ENCODE measurements at regions not wholly inside any gene's neighbourhood (a gene's known extent, or its start where the extent isn't known, plus 50 kb on each side); places are given as distances from the start of the nearest gene placed in this dataset.
A peak's percentile ranks its signal among the peaks of the same experiment; 100 is the strongest.

DNA sequence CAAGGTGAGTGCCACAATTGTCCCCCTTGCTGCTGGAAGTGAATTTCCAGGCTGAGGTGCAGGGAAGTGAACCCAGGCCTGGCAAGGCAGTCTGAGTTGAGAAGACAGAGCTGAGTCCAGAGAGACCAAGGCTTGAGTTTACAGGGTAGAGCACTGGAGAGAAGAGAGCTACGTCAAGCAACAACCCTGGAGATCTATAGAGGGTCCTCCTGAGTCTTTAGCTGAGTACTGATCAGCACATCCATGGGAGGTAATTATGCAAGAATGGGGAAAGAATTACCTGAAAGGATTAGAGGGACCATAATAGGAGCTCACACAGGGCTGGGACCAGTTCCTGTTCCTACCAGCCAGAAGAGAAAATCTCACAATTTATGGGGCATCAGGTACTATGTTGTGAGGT lies 190.7 kb downstream of the NEDD1 start:
- no peak for DNase-seq

- DNase-seq = no peak
Observed at GRCh38 chr12:97109441-97109840, 202.4 kb downstream of the NEDD1 start.

GRCh38 chr12:97112136-97112535 lies 205.1 kb downstream of the NEDD1 start:
- no peak for DNase-seq

DNA sequence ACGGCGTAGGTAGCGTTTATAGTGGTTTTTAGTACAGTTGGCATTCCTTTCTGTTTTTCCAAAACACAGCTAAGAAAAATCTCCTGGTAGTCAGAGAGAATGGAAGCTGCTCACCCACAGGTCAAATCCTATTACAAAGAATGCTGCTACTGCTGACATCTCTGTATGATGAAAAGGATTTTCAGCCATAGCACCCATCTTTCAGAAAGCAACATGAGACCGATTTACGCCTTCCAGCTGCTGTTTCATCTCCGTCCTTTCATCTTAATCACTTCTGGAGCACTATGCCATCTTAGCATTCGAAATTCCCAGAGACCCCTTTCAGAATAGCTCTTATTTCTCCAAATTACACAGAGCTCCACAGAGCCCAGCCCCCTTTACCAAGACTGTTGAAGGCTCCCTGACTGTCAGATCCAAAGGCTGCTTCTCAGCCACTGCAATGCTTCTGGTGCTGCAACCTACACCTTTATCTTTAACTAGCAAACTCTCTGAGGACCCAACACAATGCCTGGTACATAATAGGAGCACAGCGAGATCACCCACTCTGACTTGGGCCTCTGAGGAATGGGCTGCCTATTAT lies 211.8 kb downstream of the NEDD1 start:
- no peak for DNase-seq

DNA sequence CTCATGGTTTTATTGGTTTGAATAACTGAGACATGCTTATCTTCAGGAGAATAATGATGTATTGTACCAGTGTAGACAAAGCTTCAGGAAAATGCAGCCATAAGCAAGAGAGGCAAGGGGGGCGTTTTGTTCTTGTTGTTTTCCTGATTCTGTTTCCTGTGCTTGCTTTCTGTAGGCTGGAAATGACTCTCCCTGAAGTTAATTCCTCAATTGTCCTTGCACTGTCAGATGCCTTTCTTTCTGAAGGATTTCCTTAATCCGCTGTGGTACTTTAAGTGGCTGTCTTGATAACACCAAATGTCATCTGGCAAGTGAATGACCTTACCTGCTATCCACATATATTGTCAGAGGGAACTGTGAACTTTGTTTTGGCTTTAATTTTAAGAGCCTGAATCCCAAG lies 220.0 kb downstream of the NEDD1 start:
- no peak for DNase-seq

- no peak for DNase-seq
Observed at GRCh38 chr12:97131220-97131981, 224.3 kb downstream of the NEDD1 start.

- DNase-seq = no peak
Observed at GRCh38 chr12:97132270-97132669, 225.2 kb downstream of the NEDD1 start.

DNA sequence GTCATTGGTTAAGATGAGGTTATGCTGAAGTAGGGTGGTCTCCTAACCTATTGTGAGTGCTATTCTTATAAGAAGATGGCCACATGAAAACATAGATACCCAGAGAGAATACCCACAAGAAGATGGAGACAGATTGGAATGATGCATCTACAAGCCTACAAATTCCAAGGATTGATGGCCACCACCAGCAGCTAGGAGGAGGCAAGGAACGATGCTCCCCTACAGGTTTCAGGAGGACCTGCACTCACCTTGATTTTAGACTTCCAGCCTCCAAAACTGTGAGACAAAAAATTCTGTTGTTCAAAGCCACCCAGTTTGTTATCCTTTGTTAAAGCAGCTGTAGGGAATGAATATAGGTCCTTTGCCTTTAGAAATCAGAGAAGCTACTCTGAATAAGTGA lies 227.4 kb downstream of the NEDD1 start:
- DNase-seq = no peak

- DNase-seq = no peak
Observed at GRCh38 chr12:97140355-97140754, 233.3 kb downstream of the NEDD1 start.

- DNase-seq = no peak
Observed at GRCh38 chr12:97142737-97143410, 235.8 kb downstream of the NEDD1 start.

- DNase-seq = peak in 4 of 5 donors; percentile 7 to 39 (median 15)
Observed at GRCh38 chr12:97148941-97149559, 242.0 kb downstream of the NEDD1 start.

GRCh38 chr12:97151481-97151880 lies 244.4 kb downstream of the NEDD1 start:
- DNase-seq = no peak

GRCh38 chr12:97159377-97159776 lies 252.3 kb downstream of the NEDD1 start:
- DNase-seq = no peak

- no peak for DNase-seq
Observed at GRCh38 chr12:97160277-97160676, 253.2 kb downstream of the NEDD1 start.

- no peak for DNase-seq
Observed at GRCh38 chr12:97162173-97162572, 255.1 kb downstream of the NEDD1 start.

- no peak for DNase-seq
Observed at GRCh38 chr12:97164936-97165335, 257.9 kb downstream of the NEDD1 start.

DNA sequence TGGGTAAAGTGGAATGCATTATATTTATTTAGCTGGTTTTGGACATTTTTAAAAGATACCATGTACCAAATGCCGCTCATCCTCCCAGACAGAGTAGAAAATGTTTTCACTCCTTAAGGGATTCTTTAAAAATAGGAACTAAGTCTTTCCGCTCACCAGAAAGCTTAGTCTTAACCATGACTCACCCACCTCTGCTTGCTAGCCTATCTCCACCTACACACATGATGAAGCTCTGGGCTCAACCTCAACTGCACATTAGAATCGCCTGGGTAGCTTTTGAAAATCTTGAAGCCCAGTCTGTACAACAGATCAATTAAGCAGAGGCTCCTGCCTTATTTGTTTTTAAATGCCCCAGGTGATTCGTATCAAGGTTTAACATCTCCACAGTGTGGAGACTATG lies 260.5 kb downstream of the NEDD1 start:
- DNase-seq = no peak

- DNase-seq = no peak
Observed at GRCh38 chr12:97168804-97169203, 261.7 kb downstream of the NEDD1 start.

DNA sequence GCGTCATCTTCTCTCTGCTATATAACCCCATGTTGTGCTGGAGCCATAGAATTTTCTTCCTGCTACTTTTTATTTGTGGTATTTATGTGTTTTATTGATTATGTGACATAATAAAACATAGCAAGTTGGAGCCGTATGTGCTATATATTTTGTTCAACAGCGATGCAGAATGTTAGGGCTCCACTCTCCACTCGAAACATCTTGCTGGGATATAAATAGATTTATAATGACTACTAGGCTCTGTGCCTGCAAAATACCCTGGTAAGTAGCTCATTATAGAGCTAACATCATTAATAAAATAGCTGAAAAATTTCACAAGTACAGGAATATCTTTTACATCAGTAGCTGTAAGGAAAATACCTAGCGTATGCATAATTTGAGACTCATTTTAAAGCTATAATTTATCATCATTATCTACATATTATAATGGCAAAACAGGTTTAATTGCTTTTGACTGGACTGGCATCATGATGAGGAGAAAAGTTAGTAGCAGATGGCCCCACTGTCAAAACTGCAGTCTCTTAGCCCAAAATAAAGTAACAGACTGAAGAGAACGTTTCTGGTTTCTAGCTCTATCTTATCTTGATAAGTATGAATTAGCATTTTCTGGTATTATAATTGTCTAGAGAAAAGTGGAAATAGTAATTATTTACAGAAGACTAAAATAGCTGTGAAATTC lies 263.0 kb downstream of the NEDD1 start:
- no peak for DNase-seq

DNA sequence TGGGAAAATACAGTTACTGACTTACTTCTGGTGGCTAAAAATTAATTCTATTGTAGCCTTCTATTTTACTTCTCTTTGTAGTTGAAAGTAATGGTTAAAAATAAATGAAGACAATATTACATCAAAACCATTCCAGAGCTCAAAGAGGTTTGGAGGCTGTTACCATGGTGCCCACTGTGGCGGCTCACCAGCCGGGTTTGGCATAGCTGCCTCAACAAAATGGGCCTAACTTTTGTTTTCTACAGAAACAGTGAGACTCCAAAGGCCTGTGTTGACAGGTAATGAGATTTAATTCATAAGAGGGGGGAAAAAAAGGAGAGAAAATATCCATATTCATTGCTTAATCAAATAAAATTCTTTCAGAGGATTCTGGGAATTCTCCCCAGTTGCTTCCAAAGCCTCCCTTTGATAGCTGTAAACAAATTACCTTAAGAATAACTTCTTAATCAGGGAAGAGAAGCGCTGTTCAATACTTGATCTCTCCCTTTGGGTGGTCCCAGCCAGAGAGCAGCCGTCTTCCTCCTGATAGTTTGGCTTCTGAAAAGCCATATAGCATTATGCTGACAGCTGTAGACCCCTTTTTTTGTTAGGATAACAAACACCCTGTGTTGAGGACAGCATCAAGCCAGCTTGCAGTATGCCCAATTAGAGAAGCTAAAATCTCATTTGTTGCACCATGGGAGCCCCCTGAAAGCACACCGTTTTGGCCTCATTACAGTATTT lies 266.8 kb downstream of the NEDD1 start:
- DNase-seq = no peak

- no peak for DNase-seq
Observed at GRCh38 chr12:97177481-97177880, 270.4 kb downstream of the NEDD1 start.

GRCh38 chr12:97181571-97182265 lies 274.7 kb downstream of the NEDD1 start:
- DNase-seq = no peak

Measured in T-helper 1 cell (primary cell).